ENCODE measurements at regions not wholly inside any gene's neighbourhood (a gene's known extent, or its start where the extent isn't known, plus 50 kb on each side); places are given as distances from the start of the nearest gene placed in this dataset.

GRCh38 chr6:66578362-66578761 is 871.3 kb upstream of the EYS start:
- no peak for DNase-seq (ENCODE audit: low spot score)
- Histone ChIP-seq H3K9me3 (no peaks in the 10 kb centered on the region), H3K36me3 (no peaks in the 10 kb centered on the region), H3K4me3 (no peak overlapping the region), H3K27me3 (replicated peaks; ENCODE audit: insufficient read depth) (no peaks in the 10 kb centered on the region), H3K4me1 (replicated peaks) (no peaks in the 10 kb centered on the region), H3K27ac (no peak overlapping the region)
- intact Hi-C loops (cut with DNase I), result no loop called here
- 71% methylated on average over 4 of the region's 4 CpGs for WGBS
- no peak for TF ChIP-seq POLR2AphosphoS5 (IDR thresholded peaks at IDR 0.05)
- no peak for TF ChIP-seq POLR2A (IDR thresholded peaks at IDR 0.05)
- TF ChIP-seq, protein P1, sequence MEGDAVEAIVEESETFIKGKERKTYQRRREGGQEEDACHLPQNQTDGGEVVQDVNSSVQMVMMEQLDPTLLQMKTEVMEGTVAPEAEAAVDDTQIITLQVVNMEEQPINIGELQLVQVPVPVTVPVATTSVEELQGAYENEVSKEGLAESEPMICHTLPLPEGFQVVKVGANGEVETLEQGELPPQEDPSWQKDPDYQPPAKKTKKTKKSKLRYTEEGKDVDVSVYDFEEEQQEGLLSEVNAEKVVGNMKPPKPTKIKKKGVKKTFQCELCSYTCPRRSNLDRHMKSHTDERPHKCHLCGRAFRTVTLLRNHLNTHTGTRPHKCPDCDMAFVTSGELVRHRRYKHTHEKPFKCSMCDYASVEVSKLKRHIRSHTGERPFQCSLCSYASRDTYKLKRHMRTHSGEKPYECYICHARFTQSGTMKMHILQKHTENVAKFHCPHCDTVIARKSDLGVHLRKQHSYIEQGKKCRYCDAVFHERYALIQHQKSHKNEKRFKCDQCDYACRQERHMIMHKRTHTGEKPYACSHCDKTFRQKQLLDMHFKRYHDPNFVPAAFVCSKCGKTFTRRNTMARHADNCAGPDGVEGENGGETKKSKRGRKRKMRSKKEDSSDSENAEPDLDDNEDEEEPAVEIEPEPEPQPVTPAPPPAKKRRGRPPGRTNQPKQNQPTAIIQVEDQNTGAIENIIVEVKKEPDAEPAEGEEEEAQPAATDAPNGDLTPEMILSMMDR (IDR thresholded peaks at IDR 0.05), result no peak

- H3K4me1 ChIP-seq (replicated peaks), result no peaks in the 10 kb centered on the region
- intact Hi-C loops (cut with DNase I), result no loop called here
- WGBS, result 84% methylated on average over 4 of the region's 4 CpGs
- TF ChIP-seq POLR2A (IDR thresholded peaks at IDR 0.05) (no peak), POLR2AphosphoS5 (IDR thresholded peaks at IDR 0.05) (no peak)
- TF ChIP-seq, protein P1 (IDR thresholded peaks at IDR 0.05), result no peak
- no peak overlapping the region for H3K27ac ChIP-seq
- no peaks in the 10 kb centered on the region for H3K9me3 ChIP-seq
- H3K27me3 ChIP-seq (replicated peaks; ENCODE audit: insufficient read depth), result no peaks in the 10 kb centered on the region
- no peaks in the 10 kb centered on the region for H3K36me3 ChIP-seq
- DNase-seq (ENCODE audit: low spot score), result no peak
- H3K4me3 ChIP-seq, result no peak overlapping the region
Observed at GRCh38 chr6:66568271-66568670, 861.2 kb upstream of the EYS start.

DNA sequence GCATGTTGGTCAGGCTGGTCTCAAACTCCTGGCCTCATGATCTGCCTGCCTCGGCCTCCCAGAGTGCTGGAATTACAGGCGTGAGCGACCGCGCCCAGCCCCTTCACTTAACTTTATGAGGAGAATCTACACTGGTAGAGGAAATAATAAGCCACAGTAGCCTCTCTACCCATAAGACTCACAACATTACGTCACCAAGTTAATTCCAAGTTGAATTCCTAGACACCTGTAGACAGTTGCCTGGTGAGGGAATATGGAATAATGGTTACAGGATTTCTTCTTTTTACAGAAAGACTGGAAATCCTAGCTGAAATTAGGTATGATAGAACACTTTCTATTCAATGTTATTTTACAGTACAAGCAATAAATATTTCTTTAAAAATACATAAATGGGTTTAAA is 854.5 kb upstream of the EYS start:
- 91% methylated on average over 6 of the region's 6 CpGs for WGBS
- Histone ChIP-seq H3K9me3 (no peaks in the 10 kb centered on the region), H3K4me1 (replicated peaks) (no peaks in the 10 kb centered on the region), H3K27ac (no peak overlapping the region), H3K4me3 (no peak overlapping the region), H3K27me3 (replicated peaks; ENCODE audit: insufficient read depth) (no peaks in the 10 kb centered on the region), H3K36me3 (no peaks in the 10 kb centered on the region)
- TF ChIP-seq POLR2A (IDR thresholded peaks at IDR 0.05) (no peak), POLR2AphosphoS5 (IDR thresholded peaks at IDR 0.05) (no peak)
- TF ChIP-seq, protein P1 (IDR thresholded peaks at IDR 0.05), result no peak
- intact Hi-C loops (cut with DNase I), result no loop called here
- no peak for DNase-seq (ENCODE audit: low spot score)

- Histone ChIP-seq H3K9me3 (no peaks in the 10 kb centered on the region), H3K27me3 (replicated peaks; ENCODE audit: insufficient read depth) (no peaks in the 10 kb centered on the region), H3K36me3 (no peaks in the 10 kb centered on the region), H3K27ac (no peak overlapping the region), H3K4me1 (replicated peaks) (no peaks in the 10 kb centered on the region), H3K4me3 (no peak overlapping the region)
- intact Hi-C loops (cut with DNase I), result no loop called here
- TF ChIP-seq, protein P1 (IDR thresholded peaks at IDR 0.05), result no peak
- no peak for TF ChIP-seq POLR2AphosphoS5 (IDR thresholded peaks at IDR 0.05)
- TF ChIP-seq POLR2A (IDR thresholded peaks at IDR 0.05), result no peak
- no peak for DNase-seq (ENCODE audit: low spot score)
Observed at GRCh38 chr6:66558189-66558588, 851.2 kb upstream of the EYS start.

DNA sequence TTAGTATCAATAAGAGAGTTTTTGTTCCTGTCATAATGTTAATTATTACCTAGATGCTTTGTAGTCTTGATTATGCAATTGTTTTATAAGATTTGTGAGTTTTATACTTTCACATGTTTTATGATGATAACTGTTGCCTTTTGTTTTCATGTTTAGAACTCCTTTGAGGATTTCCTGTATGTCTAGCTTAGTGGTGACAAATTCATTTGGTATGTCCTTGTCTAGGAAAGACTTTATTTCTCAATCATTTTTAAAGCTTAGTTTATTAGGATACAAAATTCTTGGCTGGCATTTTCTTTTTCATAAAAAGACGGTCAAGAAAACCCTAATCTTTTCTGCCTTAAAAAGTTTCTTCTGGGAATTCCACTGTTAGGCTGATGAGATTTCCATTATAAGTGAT is 849.9 kb upstream of the EYS start:
- TF ChIP-seq, protein P1 (IDR thresholded peaks at IDR 0.05), result no peak
- TF ChIP-seq POLR2AphosphoS5 (IDR thresholded peaks at IDR 0.05) (no peak), POLR2A (IDR thresholded peaks at IDR 0.05) (no peak)
- Histone ChIP-seq H3K36me3 (no peaks in the 10 kb centered on the region), H3K9me3 (no peaks in the 10 kb centered on the region), H3K4me1 (replicated peaks) (no peaks in the 10 kb centered on the region), H3K4me3 (no peak overlapping the region), H3K27me3 (replicated peaks; ENCODE audit: insufficient read depth) (no peaks in the 10 kb centered on the region), H3K27ac (no peak overlapping the region)
- DNase-seq (ENCODE audit: low spot score), result no peak
- intact Hi-C loops (cut with DNase I), result no loop called here
- 84% methylated on average over 1 of the region's 1 CpG for WGBS

Measured in prostate gland (tissue), 2 donors.